ENCODE measurements at regions not wholly inside any gene's neighbourhood (a gene's known extent, or its start where the extent isn't known, plus 50 kb on each side); places are given as distances from the start of the nearest gene placed in this dataset.

DNA sequence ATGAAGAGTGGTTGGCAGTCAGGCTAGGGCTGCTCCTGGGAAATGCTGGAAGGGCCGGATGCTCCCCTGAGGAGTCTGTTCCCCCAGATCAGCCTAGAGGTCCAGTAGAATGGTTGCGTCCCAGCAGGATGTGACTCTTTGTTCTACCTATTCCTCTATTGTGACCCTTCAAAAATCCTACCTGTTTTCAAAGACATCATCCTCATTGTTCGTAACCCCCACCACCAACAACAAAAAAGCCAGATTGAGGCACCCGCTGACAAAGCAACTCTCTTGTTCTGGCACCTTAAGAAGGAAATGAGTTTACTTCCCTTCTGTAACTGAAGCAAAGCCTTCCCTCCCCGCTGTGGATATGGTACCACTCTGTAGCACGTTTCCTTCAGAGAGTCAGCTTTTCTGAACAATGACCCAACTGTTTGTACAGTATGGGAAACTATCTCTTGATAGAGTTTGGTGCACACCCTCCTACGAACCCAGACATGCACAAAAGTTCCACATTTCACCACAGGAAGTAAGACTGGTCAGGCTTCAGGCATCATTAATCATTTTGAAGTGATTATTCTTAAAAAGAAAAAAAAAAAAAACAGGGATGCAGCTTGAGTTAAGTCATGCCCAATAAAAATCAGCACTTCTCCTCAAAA lies 207.2 kb downstream of the ENC1 start:
- peak overlapping the region; percentile 8 for H3K4me3 ChIP-seq (ENCODE audit: low read depth, low read length, poor library complexity, severe bottlenecking)
- peak; percentile 91 for DNase-seq (ENCODE audit: low spot score)
- no peaks in the 10 kb centered on the region for H3K36me3 ChIP-seq (ENCODE audit: insufficient read depth, low read length, poor library complexity, severe bottlenecking)
- ChIA-PET CTCF (no interaction called here), POLR2A (ENCODE audit: low non-redundant PET) (no interaction called here)
- peaks cover 30% of the 10 kb centered on the region for H3K4me1 ChIP-seq (ENCODE audit: insufficient read depth, low read length, poor library complexity, severe bottlenecking)
- intact Hi-C loops (cut with micrococcal nuclease; ENCODE audit: unreplicated experiment), result loop anchor here (5.0 kb wide), 2 partner anchors 109 to 209 kb away; partner anchors contain the start of gene ENC1
- TF ChIP-seq, protein P1, sequence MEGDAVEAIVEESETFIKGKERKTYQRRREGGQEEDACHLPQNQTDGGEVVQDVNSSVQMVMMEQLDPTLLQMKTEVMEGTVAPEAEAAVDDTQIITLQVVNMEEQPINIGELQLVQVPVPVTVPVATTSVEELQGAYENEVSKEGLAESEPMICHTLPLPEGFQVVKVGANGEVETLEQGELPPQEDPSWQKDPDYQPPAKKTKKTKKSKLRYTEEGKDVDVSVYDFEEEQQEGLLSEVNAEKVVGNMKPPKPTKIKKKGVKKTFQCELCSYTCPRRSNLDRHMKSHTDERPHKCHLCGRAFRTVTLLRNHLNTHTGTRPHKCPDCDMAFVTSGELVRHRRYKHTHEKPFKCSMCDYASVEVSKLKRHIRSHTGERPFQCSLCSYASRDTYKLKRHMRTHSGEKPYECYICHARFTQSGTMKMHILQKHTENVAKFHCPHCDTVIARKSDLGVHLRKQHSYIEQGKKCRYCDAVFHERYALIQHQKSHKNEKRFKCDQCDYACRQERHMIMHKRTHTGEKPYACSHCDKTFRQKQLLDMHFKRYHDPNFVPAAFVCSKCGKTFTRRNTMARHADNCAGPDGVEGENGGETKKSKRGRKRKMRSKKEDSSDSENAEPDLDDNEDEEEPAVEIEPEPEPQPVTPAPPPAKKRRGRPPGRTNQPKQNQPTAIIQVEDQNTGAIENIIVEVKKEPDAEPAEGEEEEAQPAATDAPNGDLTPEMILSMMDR (conservative IDR thresholded peaks at IDR 0.05; ENCODE audit: low read depth, low read length), result no peak
- no peak for TF ChIP-seq EZH2 (IDR thresholded peaks at IDR 0.05; ENCODE audit: borderline replicate concordance, low read depth, low read length, poor library complexity, severe bottlenecking)
- no peaks in the 10 kb centered on the region for H3K27me3 ChIP-seq (replicated peaks; ENCODE audit: insufficient read depth, low read depth, low read length, poor library complexity)
- H3K9me3 ChIP-seq (ENCODE audit: low read depth, low read length, poor library complexity, severe bottlenecking), result no peaks in the 10 kb centered on the region
- BruUV-seq (replicated peaks), result no TSS peak
- H3K27ac ChIP-seq (ENCODE audit: low read depth, low read length, poor library complexity, severe bottlenecking), result peak overlapping the region; percentile 59

DNA sequence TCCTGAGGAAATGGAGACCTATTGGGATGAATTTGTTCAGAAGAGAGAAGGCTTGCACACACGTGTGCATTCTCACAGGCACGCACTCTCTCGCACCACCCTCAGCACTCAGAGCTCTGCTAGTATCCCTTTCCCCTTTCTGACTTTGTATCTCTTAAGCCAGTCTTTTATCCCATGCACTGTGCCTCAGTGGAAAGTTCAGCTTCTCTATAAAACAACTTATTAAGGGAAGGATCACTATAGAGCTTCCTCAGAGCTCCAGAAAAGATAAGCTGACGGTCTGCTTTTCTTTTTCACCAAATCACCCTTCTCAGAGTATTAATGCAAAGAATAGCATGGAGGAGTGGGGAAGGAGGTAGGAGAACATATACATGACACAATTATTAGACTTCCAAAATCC lies 207.8 kb downstream of the ENC1 start:
- intact Hi-C loops (cut with micrococcal nuclease; ENCODE audit: unreplicated experiment), result loop anchor here (5.0 kb wide), 2 partner anchors 110 to 210 kb away; partner anchors contain the start of gene ENC1
- Histone ChIP-seq H3K4me1 (ENCODE audit: insufficient read depth, low read length, poor library complexity, severe bottlenecking) (peaks cover 30% of the 10 kb centered on the region), H3K4me3 (ENCODE audit: low read depth, low read length, poor library complexity, severe bottlenecking) (no peak overlapping the region), H3K27ac (ENCODE audit: low read depth, low read length, poor library complexity, severe bottlenecking) (peak overlapping the region; percentile 59), H3K9me3 (ENCODE audit: low read depth, low read length, poor library complexity, severe bottlenecking) (no peaks in the 10 kb centered on the region), H3K27me3 (replicated peaks; ENCODE audit: insufficient read depth, low read depth, low read length, poor library complexity) (no peaks in the 10 kb centered on the region), H3K36me3 (ENCODE audit: insufficient read depth, low read length, poor library complexity, severe bottlenecking) (no peaks in the 10 kb centered on the region)
- ChIA-PET POLR2A (ENCODE audit: low non-redundant PET) (no interaction called here), CTCF (no interaction called here)
- TSS peak; percentile 51 for BruUV-seq (replicated peaks)
- DNase-seq (ENCODE audit: low spot score), result no peak
- no peak for TF ChIP-seq EZH2 (IDR thresholded peaks at IDR 0.05; ENCODE audit: borderline replicate concordance, low read depth, low read length, poor library complexity, severe bottlenecking)
- TF ChIP-seq, protein P1 (conservative IDR thresholded peaks at IDR 0.05; ENCODE audit: low read depth, low read length), result no peak

DNA sequence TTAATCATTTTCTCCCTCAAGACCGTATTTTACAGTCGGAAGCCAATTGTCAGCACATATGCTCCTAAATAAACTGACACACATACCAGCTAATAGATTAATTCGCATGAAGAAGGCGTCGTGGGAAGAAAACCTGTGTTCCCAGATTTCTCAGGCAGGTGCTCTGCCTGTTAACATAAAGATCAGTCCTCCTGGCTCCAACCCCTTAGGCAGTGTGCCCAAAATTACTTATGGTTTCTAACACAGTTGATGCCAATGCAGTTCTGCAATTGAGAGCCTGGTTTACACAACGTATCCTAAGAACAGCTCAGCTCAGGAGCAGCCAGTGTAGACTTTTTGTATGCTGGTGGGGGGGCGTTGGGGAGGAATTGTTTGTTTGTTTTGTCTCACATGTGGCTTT lies 208.3 kb downstream of the ENC1 start:
- peaks cover 30% of the 10 kb centered on the region for H3K4me1 ChIP-seq (ENCODE audit: insufficient read depth, low read length, poor library complexity, severe bottlenecking)
- intact Hi-C loops (cut with micrococcal nuclease; ENCODE audit: unreplicated experiment), result loop anchor here (5.0 kb wide), 2 partner anchors 110 to 210 kb away; partner anchors contain the start of gene ENC1
- CTCF ChIA-PET, result no interaction called here
- H3K36me3 ChIP-seq (ENCODE audit: insufficient read depth, low read length, poor library complexity, severe bottlenecking), result no peaks in the 10 kb centered on the region
- no peak for TF ChIP-seq EZH2 (IDR thresholded peaks at IDR 0.05; ENCODE audit: borderline replicate concordance, low read depth, low read length, poor library complexity, severe bottlenecking)
- BruUV-seq (replicated peaks), result no TSS peak
- no peaks in the 10 kb centered on the region for H3K27me3 ChIP-seq (replicated peaks; ENCODE audit: insufficient read depth, low read depth, low read length, poor library complexity)
- no peak overlapping the region for H3K4me3 ChIP-seq (ENCODE audit: low read depth, low read length, poor library complexity, severe bottlenecking)
- H3K9me3 ChIP-seq (ENCODE audit: low read depth, low read length, poor library complexity, severe bottlenecking), result no peaks in the 10 kb centered on the region
- no peak for DNase-seq (ENCODE audit: low spot score)
- no peak overlapping the region for H3K27ac ChIP-seq (ENCODE audit: low read depth, low read length, poor library complexity, severe bottlenecking)
- POLR2A ChIA-PET (ENCODE audit: low non-redundant PET), result no interaction called here

- POLR2A ChIA-PET (ENCODE audit: low non-redundant PET), result no interaction called here
- no peaks in the 10 kb centered on the region for H3K36me3 ChIP-seq (ENCODE audit: insufficient read depth, low read length, poor library complexity, severe bottlenecking)
- TF ChIP-seq, protein P1 (conservative IDR thresholded peaks at IDR 0.05; ENCODE audit: low read depth, low read length), result no peak
- TF ChIP-seq EZH2 (IDR thresholded peaks at IDR 0.05; ENCODE audit: borderline replicate concordance, low read depth, low read length, poor library complexity, severe bottlenecking), result no peak
- H3K27me3 ChIP-seq (replicated peaks; ENCODE audit: insufficient read depth, low read depth, low read length, poor library complexity), result no peaks in the 10 kb centered on the region
- no TSS peak for BruUV-seq (replicated peaks)
- intact Hi-C loops (cut with micrococcal nuclease; ENCODE audit: unreplicated experiment), result loop anchor here (5.0 kb wide), 2 partner anchors 111 to 211 kb away; partner anchors contain the start of gene ENC1
- H3K27ac ChIP-seq (ENCODE audit: low read depth, low read length, poor library complexity, severe bottlenecking), result no peak overlapping the region
- no peak overlapping the region for H3K4me3 ChIP-seq (ENCODE audit: low read depth, low read length, poor library complexity, severe bottlenecking)
- no peaks in the 10 kb centered on the region for H3K9me3 ChIP-seq (ENCODE audit: low read depth, low read length, poor library complexity, severe bottlenecking)
- DNase-seq (ENCODE audit: low spot score), result no peak
- CTCF ChIA-PET, result no interaction called here
- peaks cover 30% of the 10 kb centered on the region for H3K4me1 ChIP-seq (ENCODE audit: insufficient read depth, low read length, poor library complexity, severe bottlenecking)
Observed at GRCh38 chr5:74431290-74431669, 209.2 kb downstream of the ENC1 start.
